Neural cell (in vitro differentiated cells): ENCODE measurements at regions not wholly inside any gene's neighbourhood (a gene's known extent, or its start where the extent isn't known, plus 50 kb on each side); places are given as distances from the start of the nearest gene placed in this dataset.

Experiments used
- H2AFZ ChIP-seq: fragments of 200-600, 300-800 bp; sonication (generic), shearing (Covaris generic); 2 replicates; pipeline ENCODE4 v1.6.0; 2014; ENCODE audit warnings: low read depth, mild to moderate bottlenecking, antibody characterized with exemption, low read length, moderate library complexity
- H3F3A ChIP-seq: fragments of 200-600 bp; shearing (Covaris generic); 2 replicates; pipeline ENCODE4 v1.6.1; 2016; ENCODE audit warnings: mild to moderate bottlenecking, moderate library complexity, mixed read lengths, antibody characterized with exemption, low read length; ENCODE audit not compliant: insufficient read depth, poor library complexity, severe bottlenecking
- H3K27ac ChIP-seq: fragments of 200-600, 300-800 bp; sonication (generic), shearing (Covaris generic); 2 replicates; pipeline ENCODE4 v1.5.1; 2014; ENCODE audit warnings: mild to moderate bottlenecking, low read length, moderate library complexity
- H3K27me3 ChIP-seq: fragments of 300-800, 200-600 bp; sonication (generic), shearing (Covaris generic); 2 replicates; pipeline ENCODE4 v1.6.0; 2014; ENCODE audit warnings: mild to moderate bottlenecking, low read depth, low read length, moderate library complexity; ENCODE audit not compliant: insufficient read depth
- H3K36me3 ChIP-seq: fragments of 300-800, 200-600 bp; sonication (generic), shearing (Covaris generic); 2 replicates; pipeline ENCODE4 v1.5.1; 2014; ENCODE audit warnings: mild to moderate bottlenecking, antibody characterized with exemption, low read length, moderate library complexity; ENCODE audit not compliant: insufficient read depth
- H3K4me2 ChIP-seq: fragments of 300-800, 200-600 bp; sonication (generic), shearing (Covaris generic); 2 replicates; pipeline ENCODE4 v1.6.0; 2014; ENCODE audit warnings: mild to moderate bottlenecking, low read length
- H3K4me3 ChIP-seq: fragments of 300-800, 200-600 bp; sonication (generic), shearing (Covaris generic); 2 replicates; pipeline ENCODE4 v1.5.1; 2014; ENCODE audit warnings: mild to moderate bottlenecking, low read length, moderate library complexity
- H3K79me2 ChIP-seq: fragments of 200-600 bp; shearing (Covaris generic); replicated peaks from 2 replicates; pipeline ENCODE4 v1.6.0; 2014; ENCODE audit warnings: mild to moderate bottlenecking, low read length, moderate library complexity; ENCODE audit not compliant: insufficient read depth
- H3K9ac ChIP-seq: fragments of 300-800, 200-600 bp; sonication (generic), shearing (Covaris generic); 2 replicates; pipeline ENCODE4 v1.6.1; 2016; ENCODE audit warnings: mild to moderate bottlenecking, low read length, mixed read lengths
- H3K9me2 ChIP-seq: fragments of 200-600 bp; shearing (Covaris generic); 2 replicates; pipeline ENCODE4 v1.6.1; 2016; ENCODE audit warnings: mild to moderate bottlenecking, low read length, mixed read lengths; ENCODE audit not compliant: insufficient read depth
- H3K9me3 ChIP-seq: fragments of 200-600, 300-800 bp; sonication (generic), shearing (Covaris generic); 2 replicates; pipeline ENCODE4 v1.6.1; 2016; ENCODE audit warnings: mild to moderate bottlenecking, mixed run types, low read length, moderate library complexity, mixed read lengths
- H4K20me1 ChIP-seq: fragments of 200-600 bp; shearing (Covaris generic); 2 replicates; pipeline ENCODE4 v1.6.1; 2016; ENCODE audit warnings: mild to moderate bottlenecking, mixed run types; ENCODE audit not compliant: insufficient read depth
- EP300 ChIP-seq: fragments of 450-650 bp; conservative IDR thresholded peaks from 2 replicates; pipeline ENCODE4 v1.6.1; 2014; ENCODE audit warnings: antibody characterized with exemption, mild to moderate bottlenecking, moderate library complexity; ENCODE audit not compliant: poor library complexity, severe bottlenecking
- EZH2 ChIP-seq: fragments of 200-600, 300-800 bp; shearing (Covaris generic), sonication (generic); IDR thresholded peaks from 2 replicates; pipeline ENCODE4 v1.6.1; 2014; ENCODE audit warnings: antibody characterized with exemption, low read length, borderline replicate concordance, mild to moderate bottlenecking; ENCODE audit not compliant: insufficient read depth, poor library complexity, severe bottlenecking
- MXI1 ChIP-seq: fragments of 450-650 bp; conservative IDR thresholded peaks from 2 replicates; pipeline ENCODE4 v1.6.1; 2014; ENCODE audit warnings: antibody characterized with exemption, mild to moderate bottlenecking; ENCODE audit not compliant: poor library complexity, severe bottlenecking
- POLR2AphosphoS5 ChIP-seq: IDR thresholded peaks from 2 replicates; pipeline ENCODE4 v1.6.1; 2012
- RAD21 ChIP-seq: fragments of 450-650 bp; conservative IDR thresholded peaks from 2 replicates; pipeline ENCODE4 v1.6.1; 2014; ENCODE audit warnings: antibody characterized with exemption, mild to moderate bottlenecking, moderate library complexity
- SMC3 ChIP-seq: fragments of 450-650 bp; conservative IDR thresholded peaks from 2 replicates; pipeline ENCODE4 v1.6.1; 2014; ENCODE audit warnings: antibody characterized with exemption, mild to moderate bottlenecking, moderate library complexity; ENCODE audit not compliant: poor library complexity
- TAF1 ChIP-seq: IDR thresholded peaks from 2 replicates; pipeline ENCODE4 v1.6.1; 2012; ENCODE audit warnings: low read depth
- TF ChIP-seq, protein P1 (sequence below): fragments of 450-650 bp; IDR thresholded peaks from 2 replicates; pipeline ENCODE4 v1.5.1; 2014; ENCODE audit warnings: antibody characterized with exemption, mild to moderate bottlenecking, moderate library complexity; ENCODE audit not compliant: poor library complexity, severe bottlenecking
- TF ChIP-seq, protein P2 (sequence below): IDR thresholded peaks from 2 replicates; pipeline ENCODE4 v1.6.1; 2012; ENCODE audit warnings: borderline replicate concordance

DNA sequence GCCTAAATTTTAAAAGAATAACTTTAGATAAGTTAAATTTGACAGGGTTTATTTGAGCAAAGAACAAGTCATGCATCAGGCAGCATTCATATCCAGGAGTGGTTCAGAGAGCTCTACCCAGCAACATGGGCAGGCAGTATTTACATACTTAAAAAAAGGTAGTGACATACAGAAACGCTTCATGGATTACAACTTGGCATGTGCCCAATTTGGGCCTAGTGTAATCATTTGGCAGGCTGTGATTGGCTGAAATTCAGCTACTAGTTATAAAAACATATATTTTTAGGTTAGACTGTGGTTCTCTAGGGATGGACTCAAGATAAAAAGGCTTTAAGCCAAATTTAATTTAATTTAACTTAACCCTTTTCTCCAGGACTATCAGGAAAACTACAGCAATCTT lies 374.0 kb upstream of the ADAMTS16 start:
- Histone ChIP-seq H3K9ac (no peak overlapping the region), H3K4me2 (no peak overlapping the region), H2AFZ (no peak overlapping the region), H3K27ac (no peak overlapping the region), H3K27me3 (no peaks in the 10 kb centered on the region), H4K20me1 (no peaks in the 10 kb centered on the region), H3F3A (no peaks in the 10 kb centered on the region), H3K9me2 (no peaks in the 10 kb centered on the region), H3K79me2 (no peaks in the 10 kb centered on the region), H3K9me3 (no peaks in the 10 kb centered on the region), H3K4me3 (no peak overlapping the region), H3K36me3 (no peaks in the 10 kb centered on the region)
- TF ChIP-seq TAF1, result no peak
- no peak for TF ChIP-seq EP300
- no peak for TF ChIP-seq RAD21
- TF ChIP-seq SMC3, result no peak
- TF ChIP-seq, protein P1, sequence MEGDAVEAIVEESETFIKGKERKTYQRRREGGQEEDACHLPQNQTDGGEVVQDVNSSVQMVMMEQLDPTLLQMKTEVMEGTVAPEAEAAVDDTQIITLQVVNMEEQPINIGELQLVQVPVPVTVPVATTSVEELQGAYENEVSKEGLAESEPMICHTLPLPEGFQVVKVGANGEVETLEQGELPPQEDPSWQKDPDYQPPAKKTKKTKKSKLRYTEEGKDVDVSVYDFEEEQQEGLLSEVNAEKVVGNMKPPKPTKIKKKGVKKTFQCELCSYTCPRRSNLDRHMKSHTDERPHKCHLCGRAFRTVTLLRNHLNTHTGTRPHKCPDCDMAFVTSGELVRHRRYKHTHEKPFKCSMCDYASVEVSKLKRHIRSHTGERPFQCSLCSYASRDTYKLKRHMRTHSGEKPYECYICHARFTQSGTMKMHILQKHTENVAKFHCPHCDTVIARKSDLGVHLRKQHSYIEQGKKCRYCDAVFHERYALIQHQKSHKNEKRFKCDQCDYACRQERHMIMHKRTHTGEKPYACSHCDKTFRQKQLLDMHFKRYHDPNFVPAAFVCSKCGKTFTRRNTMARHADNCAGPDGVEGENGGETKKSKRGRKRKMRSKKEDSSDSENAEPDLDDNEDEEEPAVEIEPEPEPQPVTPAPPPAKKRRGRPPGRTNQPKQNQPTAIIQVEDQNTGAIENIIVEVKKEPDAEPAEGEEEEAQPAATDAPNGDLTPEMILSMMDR, result no peak
- TF ChIP-seq POLR2AphosphoS5, result no peak
- TF ChIP-seq, protein P2, sequence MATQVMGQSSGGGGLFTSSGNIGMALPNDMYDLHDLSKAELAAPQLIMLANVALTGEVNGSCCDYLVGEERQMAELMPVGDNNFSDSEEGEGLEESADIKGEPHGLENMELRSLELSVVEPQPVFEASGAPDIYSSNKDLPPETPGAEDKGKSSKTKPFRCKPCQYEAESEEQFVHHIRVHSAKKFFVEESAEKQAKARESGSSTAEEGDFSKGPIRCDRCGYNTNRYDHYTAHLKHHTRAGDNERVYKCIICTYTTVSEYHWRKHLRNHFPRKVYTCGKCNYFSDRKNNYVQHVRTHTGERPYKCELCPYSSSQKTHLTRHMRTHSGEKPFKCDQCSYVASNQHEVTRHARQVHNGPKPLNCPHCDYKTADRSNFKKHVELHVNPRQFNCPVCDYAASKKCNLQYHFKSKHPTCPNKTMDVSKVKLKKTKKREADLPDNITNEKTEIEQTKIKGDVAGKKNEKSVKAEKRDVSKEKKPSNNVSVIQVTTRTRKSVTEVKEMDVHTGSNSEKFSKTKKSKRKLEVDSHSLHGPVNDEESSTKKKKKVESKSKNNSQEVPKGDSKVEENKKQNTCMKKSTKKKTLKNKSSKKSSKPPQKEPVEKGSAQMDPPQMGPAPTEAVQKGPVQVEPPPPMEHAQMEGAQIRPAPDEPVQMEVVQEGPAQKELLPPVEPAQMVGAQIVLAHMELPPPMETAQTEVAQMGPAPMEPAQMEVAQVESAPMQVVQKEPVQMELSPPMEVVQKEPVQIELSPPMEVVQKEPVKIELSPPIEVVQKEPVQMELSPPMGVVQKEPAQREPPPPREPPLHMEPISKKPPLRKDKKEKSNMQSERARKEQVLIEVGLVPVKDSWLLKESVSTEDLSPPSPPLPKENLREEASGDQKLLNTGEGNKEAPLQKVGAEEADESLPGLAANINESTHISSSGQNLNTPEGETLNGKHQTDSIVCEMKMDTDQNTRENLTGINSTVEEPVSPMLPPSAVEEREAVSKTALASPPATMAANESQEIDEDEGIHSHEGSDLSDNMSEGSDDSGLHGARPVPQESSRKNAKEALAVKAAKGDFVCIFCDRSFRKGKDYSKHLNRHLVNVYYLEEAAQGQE, result no peak
- TF ChIP-seq EZH2, result no peak
- no peak for TF ChIP-seq MXI1

DNA sequence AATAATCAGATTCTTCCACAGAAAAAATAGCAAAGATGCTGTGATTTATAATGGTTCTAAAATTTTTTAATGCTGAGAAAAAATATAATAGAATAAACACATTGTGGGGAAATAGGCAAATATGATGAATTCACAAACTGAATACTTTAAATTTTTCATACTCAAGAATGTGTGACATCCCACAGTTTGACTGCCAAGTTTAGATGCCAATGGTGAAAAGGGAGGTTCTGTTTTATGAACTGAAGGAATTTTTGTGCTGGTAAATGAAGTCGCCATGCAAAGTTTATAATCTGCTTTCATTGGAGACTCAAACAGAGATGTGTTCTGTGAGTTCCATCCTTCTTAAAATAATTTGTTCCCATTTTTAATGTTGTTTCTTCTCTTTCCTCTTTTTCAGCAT lies 367.5 kb upstream of the ADAMTS16 start:
- H3K9me3 ChIP-seq, result no peaks in the 10 kb centered on the region
- no peaks in the 10 kb centered on the region for H3K79me2 ChIP-seq
- H3K9ac ChIP-seq, result no peak overlapping the region
- no peaks in the 10 kb centered on the region for H3K36me3 ChIP-seq
- no peaks in the 10 kb centered on the region for H4K20me1 ChIP-seq
- H3K9me2 ChIP-seq, result no peaks in the 10 kb centered on the region
- no peak overlapping the region for H3K4me2 ChIP-seq
- no peak overlapping the region for H3K4me3 ChIP-seq
- H3F3A ChIP-seq, result peaks cover 5% of the 10 kb centered on the region
- TF ChIP-seq TAF1 (no peak), EP300 (no peak), EZH2 (no peak), SMC3 (no peak), MXI1 (no peak), RAD21 (no peak), POLR2AphosphoS5 (no peak)
- TF ChIP-seq, protein P1, result no peak
- TF ChIP-seq, protein P2, result no peak
- H3K27ac ChIP-seq, result no peak overlapping the region
- H2AFZ ChIP-seq, result no peak overlapping the region
- no peaks in the 10 kb centered on the region for H3K27me3 ChIP-seq
